ENCODE measurements at regions not wholly inside any gene's neighbourhood (a gene's known extent, or its start where the extent isn't known, plus 50 kb on each side); places are given as distances from the start of the nearest gene placed in this dataset.

DNA sequence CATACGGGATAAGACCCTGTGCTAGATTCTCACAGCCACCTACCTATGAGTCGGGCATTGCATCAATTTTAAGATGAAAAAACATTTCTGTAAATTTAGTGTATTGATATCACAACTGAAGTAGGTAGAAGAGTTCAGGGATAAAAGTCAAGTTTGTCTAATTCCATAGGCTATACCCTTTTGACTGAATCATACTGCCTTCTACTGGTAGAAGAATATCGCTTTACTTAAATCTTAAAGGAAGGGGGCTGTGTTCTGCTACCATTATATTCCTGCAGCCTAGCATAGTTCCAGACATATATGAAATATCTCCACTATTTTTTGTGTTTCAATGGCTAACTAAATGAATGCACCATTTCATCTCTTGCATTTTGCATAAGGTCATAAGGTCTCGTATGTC is 1128.6 kb downstream of the CDH8 start:
- Mint-ChIP-seq H3K9me3 (peaks cover 8% of the 10 kb centered on the region), H3K36me3 (no peaks in the 10 kb centered on the region), H3K27me3 (no peaks in the 10 kb centered on the region), H3K4me3 (no peak overlapping the region), H3K4me1 (no peaks in the 10 kb centered on the region), H3K27ac (no peak overlapping the region)
- ATAC-seq (ENCODE audit: low read depth) (no peak), DNase-seq (ENCODE audit: low spot score in 2 of 2) (no peak)

DNA sequence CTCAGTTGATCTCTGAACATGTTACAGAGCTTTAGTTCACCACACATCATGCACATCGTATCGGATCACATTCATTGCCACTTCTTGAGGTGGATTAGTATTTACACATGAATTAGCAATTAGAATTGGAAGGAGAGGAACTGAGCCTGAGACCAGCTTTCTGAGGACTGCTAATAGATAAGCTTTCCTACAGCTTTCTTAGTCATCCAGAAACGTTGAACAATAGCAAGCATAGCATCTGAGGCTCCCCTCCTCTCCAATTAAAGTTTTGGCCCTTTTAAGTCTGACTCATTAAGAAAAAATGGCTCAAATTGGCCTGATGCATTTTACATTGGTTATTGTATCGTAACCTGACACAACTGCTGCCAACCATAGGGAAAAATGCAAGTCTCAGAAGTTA is 1130.4 kb downstream of the CDH8 start:
- no peak overlapping the region for H3K27ac Mint-ChIP-seq
- ATAC-seq (ENCODE audit: low read depth): no peak
- no peak for DNase-seq (ENCODE audit: low spot score in 2 of 2)
- no peak overlapping the region for H3K4me3 Mint-ChIP-seq
- no peaks in the 10 kb centered on the region for H3K36me3 Mint-ChIP-seq
- H3K4me1 Mint-ChIP-seq: no peaks in the 10 kb centered on the region
- H3K9me3 Mint-ChIP-seq: peaks cover 6% of the 10 kb centered on the region
- no peaks in the 10 kb centered on the region for H3K27me3 Mint-ChIP-seq

DNA sequence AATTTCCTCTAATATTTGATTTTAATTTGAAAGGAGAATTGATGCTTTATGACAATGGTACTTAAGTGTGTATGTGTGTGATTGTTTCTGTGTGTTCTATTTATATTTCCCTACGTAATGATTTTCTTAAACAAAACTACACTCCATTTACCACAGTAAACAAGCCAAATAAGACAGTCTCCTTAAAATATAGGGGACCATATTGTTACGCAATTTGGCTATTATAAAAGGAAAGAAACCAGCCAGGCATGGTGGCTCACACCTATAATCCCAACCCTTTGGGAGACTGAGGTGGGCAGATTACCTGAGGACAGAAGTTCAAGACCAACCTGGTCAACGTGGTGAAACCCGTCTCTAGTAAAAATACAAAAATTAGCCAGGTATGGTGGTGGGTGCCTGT is 1134.1 kb downstream of the CDH8 start:
- Mint-ChIP-seq H3K27ac (no peak overlapping the region), H3K4me3 (no peak overlapping the region), H3K36me3 (no peaks in the 10 kb centered on the region), H3K27me3 (no peaks in the 10 kb centered on the region), H3K4me1 (no peaks in the 10 kb centered on the region), H3K9me3 (peaks cover 3% of the 10 kb centered on the region)
- DNase-seq (ENCODE audit: low spot score in 2 of 2) (no peak), ATAC-seq (ENCODE audit: low read depth) (no peak)

DNA sequence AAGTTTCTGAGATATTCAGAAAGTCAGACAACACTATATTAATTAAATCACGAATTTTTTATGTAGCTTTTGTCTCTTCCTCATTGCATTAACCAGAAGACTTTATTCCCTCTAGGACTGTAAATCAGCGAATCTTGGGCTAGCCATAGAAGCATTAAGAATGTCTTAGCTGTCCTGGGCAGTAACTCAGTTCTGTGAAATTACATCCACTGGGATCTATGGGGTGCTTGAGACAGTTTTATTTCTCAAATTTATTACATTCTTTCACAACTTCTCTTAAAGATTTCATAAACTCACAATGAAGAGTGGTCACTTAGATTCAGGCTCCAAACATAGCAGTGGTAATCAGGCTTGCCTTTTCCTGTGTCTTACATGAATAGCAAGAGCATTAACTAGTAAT is 1153.4 kb downstream of the CDH8 start:
- H3K4me3 Mint-ChIP-seq: no peak overlapping the region
- no peak overlapping the region for H3K27ac Mint-ChIP-seq
- H3K4me1 Mint-ChIP-seq: no peaks in the 10 kb centered on the region

DNA sequence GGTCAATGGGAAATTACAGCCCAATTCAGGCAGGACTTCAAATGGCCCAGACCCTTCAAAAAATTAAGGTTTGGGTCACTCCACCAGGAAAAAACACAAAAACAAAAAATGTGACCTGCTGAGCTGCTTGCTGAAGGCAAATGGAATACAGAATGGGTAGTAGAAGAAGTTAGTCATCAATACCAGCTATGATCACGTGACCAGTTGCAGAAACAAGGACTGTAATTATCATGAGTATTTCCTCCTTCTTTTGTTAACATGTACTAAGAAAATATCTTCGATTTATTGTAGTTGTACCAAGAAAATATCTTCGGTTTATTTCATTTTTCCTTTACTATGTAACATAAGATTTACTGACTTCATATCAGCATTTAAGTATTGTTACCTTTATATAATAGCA is 1183.6 kb downstream of the CDH8 start:
- H3K27ac Mint-ChIP-seq: no peak overlapping the region
- no peak overlapping the region for H3K4me3 Mint-ChIP-seq
- H3K9me3 Mint-ChIP-seq: peaks cover 6% of the 10 kb centered on the region
- no peak for ATAC-seq (ENCODE audit: low read depth)
- no peaks in the 10 kb centered on the region for H3K4me1 Mint-ChIP-seq
- no peaks in the 10 kb centered on the region for H3K27me3 Mint-ChIP-seq
- H3K36me3 Mint-ChIP-seq: no peaks in the 10 kb centered on the region
- no peak for DNase-seq (ENCODE audit: low spot score in 2 of 2)

More for the DNA sequence above, 1153.4 kb downstream of the CDH8 start:
- H3K27me3 Mint-ChIP-seq: no peaks in the 10 kb centered on the region
- H3K9me3 Mint-ChIP-seq: peaks cover 4% of the 10 kb centered on the region
- ATAC-seq (ENCODE audit: low read depth) (no peak), DNase-seq (ENCODE audit: low spot score in 2 of 2) (no peak)
- H3K36me3 Mint-ChIP-seq: no peaks in the 10 kb centered on the region

DNA sequence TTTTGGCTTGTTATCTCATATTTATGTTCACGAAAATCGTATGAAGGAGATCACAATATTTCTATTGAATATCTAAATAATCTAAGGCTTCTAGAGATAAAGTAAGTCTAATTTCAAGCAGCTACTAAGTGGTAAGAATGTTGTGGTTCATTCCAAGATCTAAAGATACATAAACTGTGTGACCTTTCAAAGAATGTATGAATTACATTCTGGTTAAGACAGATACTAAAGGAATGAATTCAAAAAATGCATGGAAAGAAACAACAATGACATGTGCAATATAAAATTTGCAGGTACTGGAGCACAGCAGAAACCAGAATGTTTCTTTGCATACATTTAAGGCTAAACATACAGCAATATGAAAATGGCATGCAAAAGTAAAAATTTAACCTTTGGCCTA is 1214.6 kb downstream of the CDH8 start:
- DNase-seq (ENCODE audit: low spot score in 2 of 2) (no peak), ATAC-seq (ENCODE audit: low read depth) (no peak)
- Mint-ChIP-seq H3K27me3 (no peaks in the 10 kb centered on the region), H3K4me1 (no peaks in the 10 kb centered on the region), H3K36me3 (no peaks in the 10 kb centered on the region), H3K9me3 (peaks cover 4% of the 10 kb centered on the region), H3K27ac (no peak overlapping the region), H3K4me3 (no peak overlapping the region)

DNA sequence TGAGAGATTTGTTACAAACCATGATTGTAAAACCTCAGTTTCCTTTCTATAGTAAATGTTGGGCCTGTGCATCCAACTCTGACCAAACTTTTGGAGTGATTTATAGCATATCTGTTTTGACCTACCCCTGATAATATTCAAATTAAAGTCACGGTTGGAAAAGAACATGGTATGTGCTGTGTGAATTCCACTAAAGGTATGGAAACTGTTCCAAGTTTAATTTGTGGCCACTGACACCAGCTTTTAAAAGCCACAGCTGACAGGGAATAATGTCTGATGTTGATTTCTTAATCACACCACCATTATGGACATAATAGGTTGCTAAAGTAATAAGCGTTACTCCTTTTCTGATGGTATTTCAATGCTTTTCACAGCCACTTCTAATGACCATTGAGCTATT is 1215.9 kb downstream of the CDH8 start:
- H3K4me3 Mint-ChIP-seq: no peak overlapping the region
- no peak for ATAC-seq (ENCODE audit: low read depth)
- no peaks in the 10 kb centered on the region for H3K36me3 Mint-ChIP-seq
- no peaks in the 10 kb centered on the region for H3K4me1 Mint-ChIP-seq
- H3K9me3 Mint-ChIP-seq: peaks cover 5% of the 10 kb centered on the region
- no peak for DNase-seq (ENCODE audit: low spot score in 2 of 2)
- no peaks in the 10 kb centered on the region for H3K27me3 Mint-ChIP-seq
- no peak overlapping the region for H3K27ac Mint-ChIP-seq

DNA sequence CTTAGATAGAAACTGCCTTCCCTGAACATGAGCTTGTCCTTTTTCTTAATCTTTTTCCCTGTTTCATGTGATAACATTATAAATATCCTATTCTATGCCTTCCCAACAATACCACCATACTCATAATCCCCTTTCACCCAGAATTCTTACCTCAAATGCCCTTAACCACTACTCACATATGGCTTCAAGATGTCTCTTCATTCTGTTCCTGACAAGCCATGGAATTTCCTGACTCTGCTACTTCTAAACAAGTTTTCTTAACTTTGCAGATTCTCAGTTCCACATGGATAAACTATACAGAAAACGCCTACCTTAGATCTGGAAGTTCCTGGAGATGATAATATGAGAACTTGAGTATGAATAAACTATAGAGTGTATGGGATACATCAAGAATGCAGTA is 1217.8 kb downstream of the CDH8 start:
- H3K36me3 Mint-ChIP-seq: no peaks in the 10 kb centered on the region
- H3K4me1 Mint-ChIP-seq: no peaks in the 10 kb centered on the region
- peaks cover 5% of the 10 kb centered on the region for H3K9me3 Mint-ChIP-seq
- no peaks in the 10 kb centered on the region for H3K27me3 Mint-ChIP-seq
- ATAC-seq (ENCODE audit: low read depth): no peak
- H3K27ac Mint-ChIP-seq: no peak overlapping the region
- no peak overlapping the region for H3K4me3 Mint-ChIP-seq
- DNase-seq (ENCODE audit: low spot score in 2 of 2): no peak

DNA sequence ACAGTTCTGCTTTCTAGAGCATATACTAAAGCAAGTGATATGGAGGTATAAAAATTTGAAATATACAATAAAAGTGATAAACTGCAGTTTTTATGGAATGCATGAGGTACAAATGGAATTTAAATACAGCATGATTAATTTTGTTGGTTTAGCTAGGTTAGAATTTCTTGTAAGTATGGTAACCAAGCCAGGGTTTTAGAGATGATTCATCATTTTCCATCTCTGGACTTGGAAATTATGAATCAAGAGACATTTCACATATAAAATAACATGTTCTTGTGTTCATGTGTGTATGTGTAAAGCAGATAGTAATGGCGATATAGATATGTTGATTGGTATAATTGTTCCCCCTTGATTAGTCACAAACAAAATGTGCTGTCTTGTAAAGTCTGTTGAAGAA is 1219.8 kb downstream of the CDH8 start:
- Mint-ChIP-seq H3K4me3 (no peak overlapping the region), H3K9me3 (peaks cover 3% of the 10 kb centered on the region), H3K27me3 (no peaks in the 10 kb centered on the region), H3K4me1 (no peaks in the 10 kb centered on the region), H3K27ac (no peak overlapping the region), H3K36me3 (no peaks in the 10 kb centered on the region)
- no peak for ATAC-seq (ENCODE audit: low read depth)
- no peak for DNase-seq (ENCODE audit: low spot score in 2 of 2)

DNA sequence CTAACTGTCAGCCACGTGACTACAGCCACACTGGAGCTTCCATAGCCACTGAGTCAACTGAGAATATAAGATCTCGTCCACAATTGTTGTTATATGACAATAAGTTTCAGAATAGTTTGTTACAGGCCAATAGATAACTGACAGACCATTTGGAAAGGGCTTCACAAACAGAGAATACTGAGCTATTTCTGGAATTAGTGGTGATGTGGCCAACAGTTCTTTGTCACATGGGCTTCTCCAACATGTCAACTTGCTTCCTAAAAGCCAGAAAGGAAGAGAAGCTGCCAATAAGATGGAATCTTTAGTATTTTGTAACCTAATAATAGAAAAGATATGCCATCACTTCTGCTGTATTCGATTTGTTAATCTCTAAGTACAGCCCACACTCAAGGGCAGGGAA is 1220.4 kb downstream of the CDH8 start:
- ATAC-seq (ENCODE audit: low read depth) (no peak), DNase-seq (ENCODE audit: low spot score in 2 of 2) (no peak)
- Mint-ChIP-seq H3K4me3 (no peak overlapping the region), H3K27ac (no peak overlapping the region), H3K9me3 (peaks cover 3% of the 10 kb centered on the region), H3K4me1 (no peaks in the 10 kb centered on the region), H3K27me3 (no peaks in the 10 kb centered on the region), H3K36me3 (no peaks in the 10 kb centered on the region)

DNA sequence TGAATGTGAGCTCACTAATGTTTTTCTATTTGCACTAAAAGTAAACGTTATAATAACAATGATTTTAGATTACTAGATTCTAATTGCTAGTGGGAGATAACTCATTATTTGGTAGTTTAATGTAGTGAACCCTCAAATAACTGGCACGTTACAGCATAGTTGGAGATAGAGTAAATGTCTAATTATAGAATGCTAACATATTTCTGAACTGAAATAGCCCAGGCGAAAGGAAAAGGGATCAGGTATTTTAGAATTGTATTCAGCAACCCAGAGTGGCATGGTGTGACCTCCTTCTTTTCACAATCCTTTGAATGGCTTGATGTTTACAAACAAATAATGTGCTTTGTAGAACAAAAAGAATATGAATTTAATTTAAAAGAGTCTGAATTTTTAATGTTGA is 1221.2 kb downstream of the CDH8 start:
- ATAC-seq (ENCODE audit: low read depth): no peak
- peaks cover 3% of the 10 kb centered on the region for H3K9me3 Mint-ChIP-seq
- no peak overlapping the region for H3K4me3 Mint-ChIP-seq
- H3K4me1 Mint-ChIP-seq: no peaks in the 10 kb centered on the region
- no peaks in the 10 kb centered on the region for H3K27me3 Mint-ChIP-seq
- no peaks in the 10 kb centered on the region for H3K36me3 Mint-ChIP-seq
- no peak overlapping the region for H3K27ac Mint-ChIP-seq
- no peak for DNase-seq (ENCODE audit: low spot score in 2 of 2)

DNA sequence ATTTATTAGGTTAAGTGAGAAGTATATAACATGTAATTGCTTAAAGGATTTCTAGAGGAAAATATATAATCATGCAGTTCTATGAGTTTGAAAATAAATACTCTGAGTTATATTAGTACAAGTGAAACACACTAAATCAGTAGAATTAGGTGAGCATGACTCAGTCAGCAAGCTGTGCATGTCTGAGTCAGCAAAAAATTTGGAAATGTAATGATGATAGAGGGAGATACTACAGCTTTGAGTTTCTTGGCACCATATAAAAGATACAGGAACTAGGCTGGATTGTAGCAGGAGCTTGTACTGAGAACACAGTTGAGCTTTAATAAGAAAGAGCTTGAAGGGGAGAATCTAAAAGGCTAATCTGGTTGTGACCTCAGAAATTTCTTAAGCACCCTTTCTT is 1224.6 kb downstream of the CDH8 start:
- ATAC-seq (ENCODE audit: low read depth) (no peak), DNase-seq (ENCODE audit: low spot score in 2 of 2) (no peak)
- H3K9me3 Mint-ChIP-seq: peaks cover 3% of the 10 kb centered on the region
- H3K4me3 Mint-ChIP-seq: no peak overlapping the region
- H3K4me1 Mint-ChIP-seq: no peaks in the 10 kb centered on the region
- no peaks in the 10 kb centered on the region for H3K27me3 Mint-ChIP-seq
- H3K27ac Mint-ChIP-seq: no peak overlapping the region
- no peaks in the 10 kb centered on the region for H3K36me3 Mint-ChIP-seq

DNA sequence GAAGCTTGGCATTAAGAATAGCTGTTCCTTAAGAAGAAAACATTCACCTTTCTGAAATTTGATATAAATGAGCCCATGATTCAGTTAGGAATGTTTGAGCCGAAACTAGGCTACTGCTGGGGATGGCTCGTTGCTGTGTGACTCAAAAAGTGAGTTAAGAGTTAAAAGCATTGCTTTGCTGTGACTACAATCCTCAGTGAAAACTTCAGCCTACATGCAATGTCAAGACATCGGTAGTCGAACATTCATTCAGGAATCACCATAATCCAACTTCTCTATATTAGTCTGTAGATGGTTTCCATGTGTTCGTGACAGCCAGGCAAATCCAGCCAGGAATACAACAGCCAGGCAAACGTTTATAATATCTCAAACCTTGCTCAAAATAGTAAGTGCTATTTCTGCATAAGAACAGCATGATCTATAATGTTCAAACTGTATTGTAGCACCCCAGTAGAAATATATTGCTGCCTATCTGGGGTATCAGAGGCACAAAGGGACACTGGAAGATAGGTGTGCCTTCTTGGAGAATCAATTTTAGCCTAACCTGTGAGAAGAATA is 1225.1 kb downstream of the CDH8 start:
- Mint-ChIP-seq H3K4me1 (no peaks in the 10 kb centered on the region), H3K9me3 (peaks cover 4% of the 10 kb centered on the region), H3K27me3 (no peaks in the 10 kb centered on the region), H3K36me3 (no peaks in the 10 kb centered on the region), H3K4me3 (no peak overlapping the region), H3K27ac (no peak overlapping the region)
- DNase-seq (ENCODE audit: low spot score in 2 of 2) (no peak), ATAC-seq (ENCODE audit: low read depth) (no peak)

DNA sequence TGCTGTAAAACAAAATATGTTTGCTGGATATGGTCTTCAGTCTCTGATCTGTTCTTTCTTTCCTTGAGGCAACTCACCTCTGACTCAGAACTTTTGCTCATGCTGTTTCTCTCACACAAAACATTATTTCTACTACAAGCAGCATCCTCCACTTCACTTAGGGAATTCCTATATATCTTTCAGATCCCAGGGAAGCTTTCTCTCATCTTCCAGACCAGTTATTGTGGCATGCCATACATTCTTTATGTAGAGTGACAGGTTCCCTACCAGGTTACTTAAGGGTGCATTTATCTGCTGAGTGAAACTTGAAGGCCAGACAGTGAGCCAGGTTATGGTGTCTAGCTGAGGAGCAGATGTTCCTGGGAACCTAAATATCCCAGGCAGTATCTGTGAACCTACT is 1226.0 kb downstream of the CDH8 start:
- Mint-ChIP-seq H3K9me3 (peaks cover 4% of the 10 kb centered on the region), H3K4me1 (no peaks in the 10 kb centered on the region), H3K27me3 (no peaks in the 10 kb centered on the region), H3K4me3 (no peak overlapping the region), H3K36me3 (no peaks in the 10 kb centered on the region), H3K27ac (no peak overlapping the region)
- ATAC-seq (ENCODE audit: low read depth) (no peak), DNase-seq (ENCODE audit: low spot score in 2 of 2) (no peak)

DNA sequence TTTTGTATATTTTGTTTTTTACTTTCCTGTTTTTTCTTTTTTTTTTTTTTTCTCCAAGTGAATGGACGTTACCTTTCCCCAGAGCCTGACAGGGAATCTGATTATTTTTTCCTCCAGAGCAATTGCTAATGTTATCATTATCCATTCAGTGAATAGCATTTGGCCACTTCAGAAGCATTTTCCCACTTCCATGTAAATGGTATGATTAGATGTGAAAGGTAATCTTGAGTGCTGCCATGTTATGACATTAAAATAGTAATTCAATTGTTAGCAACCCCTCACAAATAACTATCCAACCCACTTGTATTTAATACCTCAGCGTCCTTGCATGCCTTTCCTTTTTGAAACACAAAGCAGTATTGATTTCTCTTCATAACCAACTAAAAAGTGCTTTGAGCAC is 1243.8 kb downstream of the CDH8 start:
- no peak for DNase-seq (ENCODE audit: low spot score in 2 of 2)
- Mint-ChIP-seq H3K4me3 (no peak overlapping the region), H3K4me1 (no peaks in the 10 kb centered on the region), H3K9me3 (peaks cover 3% of the 10 kb centered on the region), H3K27me3 (no peaks in the 10 kb centered on the region), H3K36me3 (no peaks in the 10 kb centered on the region), H3K27ac (no peak overlapping the region)
- no peak for ATAC-seq (ENCODE audit: low read depth)

Measured in memory B cell (primary cell).